ENCODE measurements at regions not wholly inside any gene's neighbourhood (a gene's known extent, or its start where the extent isn't known, plus 50 kb on each side); places are given as distances from the start of the nearest gene placed in this dataset.
"Not testable (repeated sequence)": the region's sequence is repeated elsewhere in the genome, so short reads cannot be mapped to it uniquely, and the experiment has no call there.

DNA sequence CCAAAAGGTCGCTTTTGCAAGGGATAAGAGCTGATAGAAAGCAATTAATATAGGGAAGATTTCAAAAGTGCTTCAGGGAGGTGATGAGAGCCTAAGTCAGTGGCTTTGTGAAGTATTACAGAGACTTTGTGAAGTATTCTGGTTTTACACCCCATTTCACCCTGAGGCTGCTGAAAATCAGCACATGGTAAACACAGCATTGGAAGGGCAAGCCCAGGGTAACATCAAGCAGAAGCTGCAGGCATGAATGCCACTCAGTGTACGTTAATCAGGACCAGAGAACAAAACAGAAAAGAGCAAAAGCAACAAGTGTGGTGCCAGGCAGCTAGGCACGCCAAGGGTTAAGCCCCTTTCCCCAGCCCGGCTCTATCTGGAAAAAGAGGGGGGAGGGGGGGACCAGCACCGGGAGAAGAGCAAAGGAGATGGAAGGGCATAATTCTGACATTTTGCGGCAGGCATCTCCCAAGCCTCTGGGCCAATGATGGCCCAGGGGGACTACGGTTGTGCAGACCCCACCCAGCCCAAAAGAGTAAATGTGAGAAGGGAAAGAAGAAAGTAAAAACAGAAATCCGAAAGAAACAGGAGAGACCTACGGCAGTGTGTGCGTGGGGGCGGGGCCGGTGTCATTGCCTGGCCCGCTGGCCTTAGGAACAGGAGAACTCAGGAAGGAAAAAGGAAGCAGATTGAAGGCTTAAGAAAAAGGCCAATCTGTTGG lies 58.9 kb downstream of the DHRS2 start:
- DNase-seq = no peak

DNA sequence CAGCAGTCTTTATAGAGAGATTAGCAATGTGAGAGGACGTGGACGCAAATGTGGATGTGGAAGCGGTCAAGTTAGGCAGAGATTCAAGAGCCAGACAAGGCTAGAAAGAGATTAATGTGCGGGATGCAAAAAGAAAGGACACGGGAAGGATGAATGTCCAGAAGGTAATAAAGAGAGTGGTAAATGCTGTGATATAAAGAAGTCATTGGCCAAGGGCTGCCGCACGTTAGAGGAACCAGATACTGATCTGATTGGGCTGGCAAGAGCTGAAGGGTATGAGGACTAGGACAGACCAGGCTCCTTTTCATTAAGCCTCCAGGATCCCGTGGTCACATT lies 59.5 kb downstream of the DHRS2 start:
- no peak for DNase-seq

DNA sequence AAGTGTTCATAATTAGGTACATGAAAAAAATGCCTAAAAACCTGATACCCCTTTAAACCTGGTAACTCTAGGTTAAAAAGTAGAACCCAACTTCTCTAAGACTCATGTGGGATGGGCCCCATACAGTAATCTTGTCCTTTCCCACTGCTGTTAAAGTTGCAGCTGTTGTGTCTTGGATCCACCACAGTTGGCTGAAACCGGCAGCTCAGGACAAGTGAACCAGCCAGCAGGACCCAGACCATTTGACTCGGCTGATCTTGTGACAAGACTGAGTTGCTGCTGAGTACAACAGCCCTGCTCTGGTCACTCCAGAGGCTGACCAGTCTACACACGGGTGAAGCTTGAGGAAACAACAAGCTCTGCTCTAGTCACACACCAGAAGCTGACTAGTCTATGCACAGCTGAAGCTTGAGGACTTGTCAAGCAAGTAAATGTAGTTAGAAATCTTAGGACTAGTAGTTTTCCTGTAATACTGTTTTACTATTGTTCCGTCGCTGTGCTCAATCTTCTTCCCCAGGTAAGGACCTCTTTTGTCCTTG lies 60.6 kb downstream of the DHRS2 start:
- DNase-seq = no peak

DNA sequence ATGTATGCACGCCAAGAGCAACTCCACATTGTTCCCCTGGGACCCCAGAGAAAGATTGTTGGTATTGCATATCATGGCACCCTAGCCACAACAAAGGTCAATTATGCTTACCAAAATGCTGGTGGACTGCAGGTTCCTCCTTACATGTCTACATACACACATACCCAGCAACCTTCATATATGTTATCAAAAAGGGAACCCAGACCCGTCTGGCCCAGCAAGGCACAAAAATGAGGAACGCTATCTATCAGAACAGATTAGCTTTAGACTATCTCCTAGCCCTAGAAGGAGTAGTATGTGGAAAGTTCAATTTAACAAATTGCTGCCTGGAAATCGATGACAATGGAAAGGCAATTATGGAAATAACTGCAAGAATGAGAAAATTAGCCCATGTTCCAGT lies 61.5 kb downstream of the DHRS2 start:
- no peak for DNase-seq

DNA sequence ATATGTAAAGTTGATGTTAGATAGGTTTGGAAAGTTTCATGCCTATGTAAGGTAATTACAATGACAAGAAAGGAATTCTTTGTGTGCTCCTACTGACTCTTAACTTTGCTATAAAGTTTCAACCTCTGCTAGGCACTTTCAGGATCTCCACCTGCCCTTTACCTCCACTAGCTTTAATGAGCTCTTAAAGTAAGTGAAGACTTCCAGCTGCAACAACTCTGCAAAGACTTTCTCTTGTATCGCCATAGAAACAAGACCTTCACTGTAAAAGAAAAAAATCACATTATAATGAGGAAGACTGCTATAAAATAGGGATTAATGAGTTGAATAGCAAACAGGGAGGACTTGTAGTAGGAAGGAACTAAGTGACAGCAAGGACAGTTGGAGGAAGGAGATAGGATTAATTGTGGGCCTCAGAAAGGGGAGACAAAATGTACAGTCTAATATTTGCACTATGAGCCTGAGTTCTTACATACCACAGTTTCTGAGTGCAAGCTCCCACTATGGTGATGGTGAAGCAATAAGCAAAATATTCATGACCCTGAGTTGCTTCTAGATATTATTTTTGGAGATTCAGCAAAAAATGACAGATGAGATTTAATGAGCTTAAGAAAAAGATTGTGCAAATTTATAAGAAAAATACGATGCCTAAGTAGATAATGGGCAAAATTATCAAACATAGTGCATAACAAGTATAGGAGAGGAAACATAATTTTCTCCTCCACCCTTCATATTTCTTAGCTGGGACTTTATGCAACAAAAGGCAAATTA lies 66.7 kb downstream of the DHRS2 start:
- no peak for DNase-seq

DNA sequence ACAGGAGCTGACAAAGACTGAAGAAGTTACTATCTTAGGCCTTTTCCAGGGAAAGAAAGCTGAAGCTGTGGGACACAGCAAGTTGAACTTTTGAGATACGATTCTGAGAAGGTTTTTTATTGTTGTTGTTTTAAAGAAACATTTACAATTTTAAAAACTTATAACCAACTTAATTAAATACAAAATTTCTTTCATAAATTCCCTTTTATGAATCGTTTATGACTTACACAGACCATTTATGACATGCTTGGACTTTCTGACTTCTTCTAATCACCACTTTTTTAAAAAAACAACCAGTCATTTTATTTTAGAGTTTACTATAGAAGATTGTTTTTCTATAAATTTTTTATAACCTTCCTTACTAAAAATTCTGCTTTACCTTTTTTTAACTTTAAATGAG lies 68.7 kb downstream of the DHRS2 start:
- DNase-seq = no peak

DNA sequence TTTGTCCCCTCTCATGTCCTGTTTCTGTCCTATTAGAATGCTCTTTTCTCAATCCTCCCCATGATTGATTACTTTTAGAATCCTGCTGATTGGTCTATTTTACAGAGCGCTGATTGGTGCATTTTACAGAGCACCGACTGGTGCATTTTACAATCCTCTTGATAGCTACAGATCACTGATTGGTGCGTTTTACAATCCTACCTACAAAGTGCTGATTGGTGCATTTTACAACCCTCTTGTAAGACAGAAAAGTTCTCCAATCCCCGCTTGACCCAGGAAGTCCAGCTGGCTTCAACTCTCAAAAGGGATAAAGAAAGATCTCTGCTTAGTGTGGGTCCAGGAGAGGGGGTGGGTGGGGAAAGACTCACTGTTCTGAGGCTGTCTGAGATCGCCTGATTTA lies 71.3 kb downstream of the DHRS2 start:
- no peak for DNase-seq

DNA sequence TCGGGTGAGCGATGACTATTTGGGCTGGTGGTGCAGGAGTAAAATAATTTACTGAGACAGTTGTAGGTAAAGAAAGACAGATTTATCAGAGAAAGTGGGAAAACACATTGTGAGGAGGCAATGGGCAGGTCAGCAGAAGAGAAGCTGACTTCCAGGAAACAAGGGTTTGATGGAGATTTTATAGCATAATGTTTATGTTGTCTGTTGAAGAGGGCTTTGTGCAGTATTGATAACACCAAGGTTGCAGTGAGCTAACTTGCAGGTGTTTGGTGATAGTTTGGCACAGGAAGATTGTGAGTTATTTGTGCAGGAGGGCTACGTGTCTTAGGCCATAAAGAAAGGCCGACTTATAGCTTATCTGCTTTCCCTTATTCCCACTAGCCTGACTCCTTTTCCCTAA lies 72.2 kb downstream of the DHRS2 start:
- no peak for DNase-seq

DNA sequence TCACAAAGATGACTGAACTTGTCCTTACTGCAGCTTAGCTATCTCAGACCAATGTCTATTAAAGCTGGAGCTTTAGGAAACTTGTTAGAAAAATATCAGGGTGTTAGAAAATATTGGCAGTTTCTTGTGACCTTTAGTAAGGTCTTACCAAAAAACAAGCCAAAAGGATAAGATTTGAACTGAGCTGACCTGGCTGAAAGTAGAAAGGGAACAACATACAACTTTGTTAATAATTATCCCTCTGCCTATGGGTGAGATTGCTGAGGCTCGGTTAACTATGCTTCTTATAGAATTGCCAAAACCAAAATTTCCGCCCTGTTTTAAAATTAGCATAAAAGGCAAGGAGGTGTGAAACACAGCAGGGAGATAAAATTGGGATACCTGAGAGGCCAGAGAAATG lies 73.8 kb downstream of the DHRS2 start:
- no peak for DNase-seq

DNA sequence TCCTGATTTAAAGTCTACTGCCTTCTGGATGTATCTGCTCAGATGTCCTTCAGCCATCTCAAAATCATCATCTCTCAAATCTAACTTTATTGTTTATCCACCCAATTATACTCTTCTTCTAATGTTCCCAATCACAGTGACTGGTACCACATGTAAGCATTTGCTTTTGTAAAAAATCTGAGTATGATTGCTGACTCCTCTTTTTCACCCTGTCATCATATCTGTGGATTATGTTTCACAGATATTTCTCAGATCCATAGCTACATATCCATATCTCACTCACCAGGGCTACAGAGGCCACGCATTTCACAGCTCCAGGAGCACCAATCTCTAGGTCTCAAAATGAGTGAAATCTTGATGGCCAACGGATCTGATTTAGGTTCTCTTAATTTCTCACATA lies 76.1 kb downstream of the DHRS2 start:
- no peak for DNase-seq

DNA sequence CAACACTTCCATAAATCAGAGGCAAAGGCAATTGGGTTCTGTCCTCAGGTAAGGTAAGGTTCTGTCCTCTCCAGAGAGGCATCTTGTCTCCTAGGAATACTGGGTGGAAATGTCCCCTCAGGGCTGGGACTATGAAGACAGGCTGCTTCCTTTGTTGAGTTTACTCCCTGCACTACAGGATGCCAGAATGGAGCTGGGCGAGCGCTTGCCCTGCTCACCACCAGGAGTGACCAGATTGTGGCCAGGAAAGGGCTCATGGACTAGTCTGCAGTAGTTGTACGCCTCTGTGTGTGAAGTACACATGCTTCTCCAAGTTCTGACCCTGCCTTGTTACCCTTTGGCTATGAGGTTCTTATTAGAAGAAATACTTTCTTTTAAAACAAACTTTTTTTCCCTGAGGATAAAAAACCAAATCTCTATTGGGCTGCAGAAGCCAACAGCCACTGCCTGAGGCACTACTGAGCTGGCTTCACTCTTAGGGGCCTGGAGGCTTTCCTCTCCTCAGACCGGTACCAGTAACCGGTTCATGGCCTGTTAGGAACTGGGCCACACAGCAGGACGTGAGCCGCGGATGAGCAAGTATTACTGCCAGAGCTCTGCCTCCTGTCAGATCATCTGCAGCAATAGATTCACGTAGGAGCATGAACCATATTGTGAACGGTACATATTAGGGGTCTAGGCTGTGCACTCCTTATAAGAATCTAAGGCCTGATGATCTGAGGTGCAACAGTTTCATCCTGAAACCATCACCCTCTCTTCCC lies 83.2 kb downstream of the DHRS2 start:
- no peak for DNase-seq

DNA sequence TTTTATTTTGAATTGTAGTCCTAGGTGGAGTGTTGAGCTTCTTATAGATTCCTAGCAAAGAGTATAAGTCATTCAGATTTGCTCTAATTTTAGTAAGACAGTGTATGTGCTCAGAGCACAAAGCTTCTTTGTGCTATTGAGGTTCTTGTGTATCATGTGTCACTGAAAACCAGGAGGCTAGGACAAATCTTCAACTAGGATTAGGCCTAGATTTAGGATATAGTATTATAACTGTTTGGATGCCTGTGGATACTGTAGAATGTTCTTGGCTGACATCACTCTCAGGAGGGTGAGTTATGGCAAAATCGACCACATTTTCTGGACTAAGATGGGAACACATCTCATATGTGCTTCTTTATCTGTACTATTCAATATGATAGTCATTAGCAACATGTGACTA lies 86.5 kb downstream of the DHRS2 start:
- no peak for DNase-seq

DNA sequence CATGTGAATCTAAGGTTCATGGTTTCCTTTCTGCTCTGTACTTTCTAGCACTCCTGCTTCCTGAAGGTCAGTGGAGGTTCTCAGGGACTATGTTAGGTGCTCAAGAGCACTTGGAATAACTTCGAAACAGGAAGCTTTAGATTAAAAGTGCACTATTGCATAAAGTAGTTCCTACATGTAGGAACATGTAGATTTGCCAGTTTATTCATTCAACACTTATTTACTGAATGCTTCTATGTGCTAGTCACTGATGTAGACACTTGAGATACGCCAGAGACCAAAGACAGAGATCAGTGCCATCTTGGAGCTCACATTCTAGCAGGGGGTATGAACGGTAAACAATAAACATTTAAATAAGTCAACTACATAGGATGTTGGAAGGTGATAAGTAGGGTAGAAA lies 87.7 kb downstream of the DHRS2 start:
- no peak for DNase-seq

DNA sequence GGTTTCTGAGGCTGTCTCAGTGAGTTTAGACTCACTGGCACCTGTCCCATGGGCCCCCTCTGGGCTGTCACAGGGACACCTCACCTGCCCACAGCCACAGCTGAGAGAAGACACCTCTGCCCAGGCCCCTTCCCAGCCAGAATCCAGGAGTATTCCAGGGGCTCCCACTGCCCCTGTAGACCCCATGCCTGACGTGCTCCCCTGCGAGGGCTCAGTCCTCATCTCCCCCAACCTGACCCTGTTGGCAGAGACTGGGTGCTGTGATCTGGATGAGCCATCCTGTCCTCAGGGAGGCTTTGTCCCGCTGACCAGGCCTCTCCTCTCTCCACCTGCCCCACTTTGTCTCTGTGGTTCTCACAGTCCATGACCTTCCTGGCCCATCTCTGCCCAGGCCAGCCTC lies 89.4 kb downstream of the DHRS2 start:
- DNase-seq = no peak

DNA sequence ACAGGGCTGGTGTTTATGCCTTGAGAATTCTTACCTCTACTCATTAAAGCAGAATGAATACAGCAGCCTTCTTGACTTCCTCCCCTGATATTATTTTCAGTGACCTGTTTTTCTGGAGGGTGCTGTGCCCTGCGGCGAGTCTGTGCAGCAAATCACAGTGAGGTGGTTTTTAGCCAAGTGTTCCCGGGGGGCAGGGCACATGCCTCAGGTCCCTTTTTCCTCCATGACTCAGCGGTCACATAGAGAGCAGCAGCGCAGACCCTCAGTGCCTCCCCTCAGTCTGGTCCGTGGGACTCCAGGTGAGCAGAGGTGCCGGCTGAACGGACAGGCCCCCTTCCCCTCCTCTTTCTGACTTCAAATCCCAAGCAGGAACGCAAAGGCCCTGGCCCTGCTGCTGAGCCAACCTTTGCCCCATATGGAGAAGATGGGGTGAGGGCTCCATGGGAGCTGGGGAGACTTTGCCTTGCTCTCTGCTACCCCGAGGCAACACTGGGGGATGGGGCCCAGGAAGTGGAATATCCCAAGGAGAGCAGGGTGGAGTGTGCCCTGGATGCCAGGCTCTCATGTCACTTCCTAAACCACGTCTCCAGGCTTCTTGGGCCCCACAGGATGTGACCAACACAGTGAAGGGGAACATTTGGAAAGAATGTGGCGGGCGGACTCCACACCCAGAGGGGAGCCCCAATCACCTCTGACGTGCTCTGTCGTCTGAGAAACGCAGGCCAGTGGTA lies 90.0 kb downstream of the DHRS2 start:
- no peak for DNase-seq

DNA sequence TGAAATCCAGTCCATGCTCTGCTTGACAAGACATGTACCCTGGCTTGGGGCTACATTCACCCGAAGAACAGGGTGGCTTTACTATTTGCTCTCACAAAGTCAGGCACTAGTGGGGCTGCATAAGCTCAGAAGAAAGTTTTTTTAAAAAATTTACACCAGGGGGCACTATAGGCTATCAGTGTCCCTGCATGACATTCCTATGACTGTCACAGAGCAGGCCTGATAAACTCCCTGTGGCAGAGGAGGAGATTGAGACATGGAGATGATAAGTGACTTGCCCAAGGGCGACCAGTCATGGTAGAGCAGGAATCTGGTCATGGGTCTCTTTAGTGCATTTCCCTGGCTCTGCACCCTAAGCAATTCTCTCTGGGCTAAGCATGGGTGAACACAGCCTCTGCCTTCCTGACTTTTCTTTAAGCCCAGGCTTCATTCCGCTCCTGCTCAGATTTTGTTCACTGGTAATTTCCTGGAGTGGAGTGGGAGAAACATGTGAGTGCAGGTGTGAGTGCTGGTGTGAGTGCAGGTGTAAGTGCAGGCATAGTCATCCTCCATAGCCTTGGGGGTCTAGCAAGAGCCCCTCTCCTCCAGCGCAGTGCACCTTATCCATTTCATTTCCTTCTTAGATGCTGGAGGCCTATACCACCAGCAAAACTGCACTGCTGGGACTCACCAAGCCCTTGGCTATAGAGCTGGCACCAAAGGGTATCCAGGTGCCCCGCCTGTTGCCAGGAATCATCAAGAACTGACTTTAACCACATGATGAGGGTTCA lies 91.6 kb downstream of the DHRS2 start:
- DNase-seq = no peak

DNA sequence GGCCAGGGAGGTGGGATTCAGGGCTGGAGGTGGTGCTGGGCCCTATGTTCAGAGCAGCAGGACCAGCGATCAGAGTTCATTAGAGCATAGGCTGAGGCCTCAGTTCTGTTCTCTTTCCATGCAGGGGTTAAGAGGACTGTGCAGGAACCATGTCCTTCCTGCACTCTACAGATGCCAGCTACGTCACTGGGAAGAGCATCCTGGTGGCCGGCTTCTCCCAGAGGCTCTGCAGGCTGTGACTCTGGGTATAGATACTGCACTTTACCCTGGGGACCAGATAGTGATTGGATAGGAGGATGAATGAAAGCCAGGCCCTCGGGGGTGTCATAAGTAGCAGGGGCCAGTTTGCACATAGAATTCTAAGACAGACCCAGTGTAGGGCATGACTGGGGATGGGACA lies 92.6 kb downstream of the DHRS2 start:
- no peak for DNase-seq

DNA sequence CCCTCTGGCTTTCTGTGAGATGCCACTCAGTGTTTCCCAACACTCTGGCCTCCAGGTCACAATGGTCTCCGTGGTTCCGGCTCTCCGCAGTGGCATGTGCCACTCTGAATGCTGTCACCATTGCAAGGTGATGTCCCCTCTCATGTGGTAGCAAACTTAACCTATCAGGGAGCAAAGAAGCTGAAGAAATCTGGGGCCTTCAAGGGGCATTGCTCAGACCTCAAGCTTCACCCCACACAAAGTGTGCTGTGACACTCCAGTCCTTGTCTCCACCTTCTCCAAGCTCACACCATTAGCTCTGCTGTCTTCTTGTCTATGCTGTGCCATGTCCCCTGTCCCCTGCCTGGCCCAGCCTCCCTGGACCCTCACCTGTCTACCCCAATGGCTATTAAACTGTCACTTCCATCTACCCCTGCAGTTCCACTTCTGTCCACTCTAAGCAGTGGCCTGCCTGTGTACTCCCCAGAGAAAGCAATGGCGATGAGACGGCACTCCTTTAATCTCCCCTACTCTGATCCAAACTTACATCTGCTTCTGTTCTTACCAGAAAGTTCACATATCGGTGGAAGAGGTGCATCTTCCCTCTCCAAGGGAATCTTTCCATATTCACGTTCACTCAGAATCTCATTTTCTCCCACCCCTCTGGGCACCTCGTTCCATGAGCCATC lies 93.7 kb downstream of the DHRS2 start:
- DNase-seq = no peak

DNA sequence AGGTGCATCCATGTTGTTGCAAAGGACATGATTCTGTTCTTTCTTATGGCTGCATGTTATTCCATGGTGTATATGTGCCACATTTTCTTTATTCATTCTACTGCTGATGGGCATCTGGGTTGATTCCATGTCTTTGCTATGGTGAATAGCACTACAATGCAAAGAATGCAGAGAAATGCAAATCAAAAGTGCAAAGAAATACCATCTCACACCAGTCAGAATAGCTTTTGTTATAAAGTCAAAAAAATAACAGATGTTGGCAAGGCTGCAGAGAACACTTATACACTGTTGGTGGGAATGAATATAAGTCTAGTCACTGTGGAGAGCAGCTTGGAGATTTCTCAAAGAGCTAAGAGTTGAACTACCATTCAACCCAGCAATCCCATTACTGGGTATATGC lies 99.2 kb downstream of the DHRS2 start:
- no peak for DNase-seq

DNA sequence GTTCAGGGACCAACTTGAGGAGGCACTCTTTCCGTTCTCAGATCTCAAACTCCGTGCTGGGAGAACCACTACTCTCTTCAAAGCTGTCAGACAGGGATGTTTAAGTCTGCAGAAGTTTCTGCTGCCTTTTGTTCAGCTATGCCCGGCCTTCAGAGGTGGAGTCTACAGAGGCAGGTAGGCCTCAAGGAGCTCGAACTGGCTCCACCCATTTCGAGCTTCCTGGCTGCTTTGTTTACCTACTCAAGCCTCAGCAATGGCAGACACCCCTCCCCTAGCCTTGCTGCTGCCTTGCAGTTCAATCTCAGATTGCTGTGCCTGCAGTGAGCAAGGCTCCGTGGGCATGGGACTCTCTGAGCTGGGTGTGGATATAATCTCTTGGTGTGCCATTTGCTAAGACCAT lies 108.2 kb downstream of the DHRS2 start:
- DNase-seq = not testable (repeated sequence)

DNA sequence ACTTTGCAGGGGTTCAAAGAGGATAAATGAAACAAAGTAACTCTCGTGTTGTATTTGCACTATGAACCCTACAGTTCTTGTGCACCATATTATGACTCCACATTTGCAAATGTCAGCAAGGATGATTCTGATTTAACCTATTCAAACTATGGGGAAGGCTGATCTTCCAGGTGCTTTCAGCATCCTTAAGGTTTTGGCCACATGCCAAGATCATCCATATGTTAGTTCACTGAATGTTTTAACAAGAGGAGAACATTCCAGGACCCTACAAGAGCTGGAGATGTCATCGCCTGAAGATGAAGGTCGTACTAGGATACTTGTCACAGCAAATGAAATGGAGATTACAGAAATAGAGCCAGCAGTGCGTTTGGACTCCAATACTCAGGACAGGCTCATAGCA lies 114.2 kb downstream of the DHRS2 start:
- DNase-seq = no peak

DNA sequence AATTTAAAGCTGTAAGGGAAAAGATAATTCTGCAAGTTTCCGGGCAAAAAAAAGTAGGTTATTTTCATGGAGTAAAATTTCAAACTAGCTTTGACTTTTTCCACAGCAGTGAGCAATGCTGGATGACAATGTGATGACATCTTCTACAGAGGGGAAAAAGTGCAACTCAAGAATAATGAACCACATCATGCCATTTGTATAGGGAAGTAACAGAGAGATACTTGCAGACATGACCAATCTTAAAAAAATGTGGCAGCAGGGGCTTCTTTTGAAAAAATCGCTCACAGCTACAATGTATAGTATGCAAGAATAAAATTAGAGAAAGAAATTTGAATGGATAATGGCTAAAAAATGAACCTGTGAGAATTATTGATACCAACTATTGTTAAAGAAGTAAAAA lies 115.5 kb downstream of the DHRS2 start:
- DNase-seq = no peak

Measured in NCI-H446 treated with DMSO at 0.1 percent for 48 hours (cell line).